ENCODE measurements at regions not wholly inside any gene's neighbourhood (a gene's known extent, or its start where the extent isn't known, plus 50 kb on each side); places are given as distances from the start of the nearest gene placed in this dataset.

GRCh38 chr4:63379750-63380522 is 1029.3 kb downstream of the TECRL start:
- CTCF ChIA-PET = no interaction called here
- TF ChIP-seq EZH2 (IDR thresholded peaks at IDR 0.05; ENCODE audit: borderline replicate concordance, low read depth, low read length, poor library complexity, severe bottlenecking) (no peak), CTCF (conservative IDR thresholded peaks at IDR 0.05; ENCODE audit: low read depth, low read length) (no peak)
- H3K4me1 ChIP-seq (ENCODE audit: insufficient read depth, low read length, poor library complexity, severe bottlenecking) = no peaks in the 10 kb centered on the region
- BruUV-seq (replicated peaks) = no TSS peak
- intact Hi-C loops (cut with micrococcal nuclease; ENCODE audit: unreplicated experiment) = no loop called here
- H3K4me3 ChIP-seq (ENCODE audit: low read depth, low read length, poor library complexity, severe bottlenecking) = no peak overlapping the region
- H3K27ac ChIP-seq (ENCODE audit: low read depth, low read length, poor library complexity, severe bottlenecking) = no peak overlapping the region
- no peaks in the 10 kb centered on the region for H3K27me3 ChIP-seq (replicated peaks; ENCODE audit: insufficient read depth, low read depth, low read length, poor library complexity)
- DNase-seq (ENCODE audit: low spot score) = no peak
- POLR2A ChIA-PET (ENCODE audit: low non-redundant PET) = no interaction called here
- H3K36me3 ChIP-seq (ENCODE audit: insufficient read depth, low read length, poor library complexity, severe bottlenecking) = no peaks in the 10 kb centered on the region
- H3K9me3 ChIP-seq (ENCODE audit: low read depth, low read length, poor library complexity, severe bottlenecking) = no peaks in the 10 kb centered on the region

- no TSS peak for BruUV-seq (replicated peaks)
- H3K27ac ChIP-seq (ENCODE audit: low read depth, low read length, poor library complexity, severe bottlenecking) = no peak overlapping the region
- no peaks in the 10 kb centered on the region for H3K36me3 ChIP-seq (ENCODE audit: insufficient read depth, low read length, poor library complexity, severe bottlenecking)
- no peak overlapping the region for H3K4me3 ChIP-seq (ENCODE audit: low read depth, low read length, poor library complexity, severe bottlenecking)
- no peak for DNase-seq (ENCODE audit: low spot score)
- ChIA-PET POLR2A (ENCODE audit: low non-redundant PET) (no interaction called here), CTCF (no interaction called here)
- no peaks in the 10 kb centered on the region for H3K9me3 ChIP-seq (ENCODE audit: low read depth, low read length, poor library complexity, severe bottlenecking)
- TF ChIP-seq EZH2 (IDR thresholded peaks at IDR 0.05; ENCODE audit: borderline replicate concordance, low read depth, low read length, poor library complexity, severe bottlenecking) (no peak), CTCF (conservative IDR thresholded peaks at IDR 0.05; ENCODE audit: low read depth, low read length) (no peak)
- intact Hi-C loops (cut with micrococcal nuclease; ENCODE audit: unreplicated experiment) = no loop called here
- H3K27me3 ChIP-seq (replicated peaks; ENCODE audit: insufficient read depth, low read depth, low read length, poor library complexity) = no peaks in the 10 kb centered on the region
- H3K4me1 ChIP-seq (ENCODE audit: insufficient read depth, low read length, poor library complexity, severe bottlenecking) = no peaks in the 10 kb centered on the region
Measured at GRCh38 chr4:63371001-63371400, 1038.2 kb downstream of the TECRL start.

GRCh38 chr4:63361628-63362027 is 1047.6 kb downstream of the TECRL start:
- TF ChIP-seq EZH2 (IDR thresholded peaks at IDR 0.05; ENCODE audit: borderline replicate concordance, low read depth, low read length, poor library complexity, severe bottlenecking) (no peak), CTCF (conservative IDR thresholded peaks at IDR 0.05; ENCODE audit: low read depth, low read length) (no peak)

More at GRCh38 chr4:63361628-63362027, 1047.6 kb downstream of the TECRL start:
- no TSS peak for BruUV-seq (replicated peaks)
- intact Hi-C loops (cut with micrococcal nuclease; ENCODE audit: unreplicated experiment) = no loop called here
- H3K9me3 ChIP-seq (ENCODE audit: low read depth, low read length, poor library complexity, severe bottlenecking) = no peaks in the 10 kb centered on the region
- no peaks in the 10 kb centered on the region for H3K36me3 ChIP-seq (ENCODE audit: insufficient read depth, low read length, poor library complexity, severe bottlenecking)
- ChIA-PET CTCF (no interaction called here), POLR2A (ENCODE audit: low non-redundant PET) (no interaction called here)
- no peak for DNase-seq (ENCODE audit: low spot score)
- H3K4me1 ChIP-seq (ENCODE audit: insufficient read depth, low read length, poor library complexity, severe bottlenecking) = no peaks in the 10 kb centered on the region
- H3K27me3 ChIP-seq (replicated peaks; ENCODE audit: insufficient read depth, low read depth, low read length, poor library complexity) = no peaks in the 10 kb centered on the region
- H3K4me3 ChIP-seq (ENCODE audit: low read depth, low read length, poor library complexity, severe bottlenecking) = no peak overlapping the region
- no peak overlapping the region for H3K27ac ChIP-seq (ENCODE audit: low read depth, low read length, poor library complexity, severe bottlenecking)

All from A673 (cell line).